ENCODE measurements at regions not wholly inside any gene's neighbourhood (a gene's known extent, or its start where the extent isn't known, plus 50 kb on each side); places are given as distances from the start of the nearest gene placed in this dataset.
A peak's percentile ranks its signal among the peaks of the same experiment; 100 is the strongest.

- no TSS peak for BruUV-seq (replicated peaks)
- no peak overlapping the region for H3K4me3 Mint-ChIP-seq (ENCODE audit: unreplicated experiment)
- H3K27me3 Mint-ChIP-seq (ENCODE audit: insufficient read depth, unreplicated experiment), result peaks cover 9% of the 10 kb centered on the region
- intact Hi-C loops (cut with micrococcal nuclease; ENCODE audit: unreplicated experiment), result loop anchor here (5.0 kb wide), 1 partner anchor 54 kb away; no protein-coding TSS in a partner anchor
- DNase-seq, result peak; percentile 36 to 49
- Histone ChIP-seq H3K36me3 (ENCODE audit: control insufficient read depth, insufficient read depth, low read length) (no peaks in the 10 kb centered on the region), H3K27me3 (replicated peaks; ENCODE audit: control insufficient read depth, insufficient read depth, low read length) (no peaks in the 10 kb centered on the region), H3K4me3 (ENCODE audit: low read depth, low read length) (no peak overlapping the region), H3K4me1 (peaks cover 7% of the 10 kb centered on the region), H3K9me3 (no peaks in the 10 kb centered on the region)
- no peaks in the 10 kb centered on the region for H3K36me3 Mint-ChIP-seq (ENCODE audit: insufficient read depth, unreplicated experiment)
- H3K27ac Mint-ChIP-seq (ENCODE audit: unreplicated experiment), result no peak overlapping the region
- TF ChIP-seq CTCF (IDR thresholded peaks at IDR 0.05; ENCODE audit: insufficient read depth in 1 of 2, low read depth in 1 of 2, low read length in 1 of 2, severe bottlenecking in 1 of 2, unreplicated experiment in 1 of 2), result no peak
- peaks cover 20% of the 10 kb centered on the region for H3K4me1 Mint-ChIP-seq (ENCODE audit: low read depth, unreplicated experiment)
- ChIA-PET POLR2A (interaction anchor here (0.6 kb wide), 1 partner anchor 321 kb away, joined by 3 read pairs; no protein-coding TSS in a partner anchor), CTCF (interaction anchor here (1.2 to 2.3 kb wide), 3 partner anchors 45 to 121 kb away, joined by 4 to 54 read pairs (median 5); partner anchors contain the start of gene PCDH1)
- no peaks in the 10 kb centered on the region for H3K9me3 Mint-ChIP-seq (ENCODE audit: unreplicated experiment)
Observed at GRCh38 chr5:141758310-141758998, 76.4 kb upstream of the ARAP3 start.

- peak; percentile 58 to 63 for DNase-seq
- Mint-ChIP-seq H3K4me3 (ENCODE audit: unreplicated experiment) (no peak overlapping the region), H3K4me1 (ENCODE audit: low read depth, unreplicated experiment) (peaks cover 20% of the 10 kb centered on the region), H3K27me3 (ENCODE audit: insufficient read depth, unreplicated experiment) (peaks cover 9% of the 10 kb centered on the region), H3K9me3 (ENCODE audit: unreplicated experiment) (no peaks in the 10 kb centered on the region), H3K27ac (ENCODE audit: unreplicated experiment) (peak overlapping the region; percentile 2), H3K36me3 (ENCODE audit: insufficient read depth, unreplicated experiment) (no peaks in the 10 kb centered on the region)
- Histone ChIP-seq H3K27me3 (replicated peaks; ENCODE audit: control insufficient read depth, insufficient read depth, low read length) (no peaks in the 10 kb centered on the region), H3K4me1 (peaks cover 7% of the 10 kb centered on the region), H3K36me3 (ENCODE audit: control insufficient read depth, insufficient read depth, low read length) (no peaks in the 10 kb centered on the region), H3K4me3 (ENCODE audit: low read depth, low read length) (no peak overlapping the region), H3K9me3 (no peaks in the 10 kb centered on the region)
- intact Hi-C loops (cut with micrococcal nuclease; ENCODE audit: unreplicated experiment), result loop anchor here (5.0 kb wide), 1 partner anchor 55 kb away; no protein-coding TSS in a partner anchor
- ChIA-PET CTCF (interaction anchor here (0.5 to 2.3 kb wide), 13 partner anchors 9 to 571 kb away, joined by 3 to 54 read pairs (median 5); partner anchors contain the start of gene PCDH1), POLR2A (no interaction called here)
- TF ChIP-seq CTCF (IDR thresholded peaks at IDR 0.05; ENCODE audit: insufficient read depth in 1 of 2, low read depth in 1 of 2, low read length in 1 of 2, severe bottlenecking in 1 of 2, unreplicated experiment in 1 of 2), result peak; percentile 20 to 50
- BruUV-seq (replicated peaks), result no TSS peak
Observed at GRCh38 chr5:141757402-141757801, 75.4 kb upstream of the ARAP3 start.

- Histone ChIP-seq H3K27me3 (replicated peaks; ENCODE audit: control insufficient read depth, insufficient read depth, low read length) (no peaks in the 10 kb centered on the region), H3K9me3 (no peaks in the 10 kb centered on the region), H3K4me1 (peaks cover 7% of the 10 kb centered on the region), H3K36me3 (ENCODE audit: control insufficient read depth, insufficient read depth, low read length) (no peaks in the 10 kb centered on the region), H3K4me3 (ENCODE audit: low read depth, low read length) (no peak overlapping the region)
- no peak for TF ChIP-seq CTCF (IDR thresholded peaks at IDR 0.05; ENCODE audit: insufficient read depth in 1 of 2, low read depth in 1 of 2, low read length in 1 of 2, severe bottlenecking in 1 of 2, unreplicated experiment in 1 of 2)
- H3K27me3 Mint-ChIP-seq (ENCODE audit: insufficient read depth, unreplicated experiment), result peaks cover 3% of the 10 kb centered on the region
- intact Hi-C loops (cut with micrococcal nuclease; ENCODE audit: unreplicated experiment), result loop anchor here (5.0 kb wide), 1 partner anchor 56 kb away; no protein-coding TSS in a partner anchor
- H3K36me3 Mint-ChIP-seq (ENCODE audit: insufficient read depth, unreplicated experiment), result no peaks in the 10 kb centered on the region
- H3K27ac Mint-ChIP-seq (ENCODE audit: unreplicated experiment), result no peak overlapping the region
- H3K9me3 Mint-ChIP-seq (ENCODE audit: unreplicated experiment), result no peaks in the 10 kb centered on the region
- CTCF ChIA-PET, result no interaction called here
- DNase-seq, result no peak
- POLR2A ChIA-PET, result no interaction called here
- no peak overlapping the region for H3K4me3 Mint-ChIP-seq (ENCODE audit: unreplicated experiment)
- H3K4me1 Mint-ChIP-seq (ENCODE audit: low read depth, unreplicated experiment), result peaks cover 20% of the 10 kb centered on the region
- BruUV-seq (replicated peaks), result no TSS peak
Observed at GRCh38 chr5:141756196-141756595, 74.2 kb upstream of the ARAP3 start.
